ENCODE measurements at regions not wholly inside any gene's neighbourhood (a gene's known extent, or its start where the extent isn't known, plus 50 kb on each side); places are given as distances from the start of the nearest gene placed in this dataset.
"Not testable (repeated sequence)": the region's sequence is repeated elsewhere in the genome, so short reads cannot be mapped to it uniquely, and the experiment has no call there.

GRCh38 chr13:100767192-100767591 lies 92.6 kb upstream of the TMTC4 start:
- DNase-seq, result no peak

GRCh38 chr13:100766570-100766969 lies 92.0 kb upstream of the TMTC4 start:
- DNase-seq, result not testable (repeated sequence)

- DNase-seq, result no peak
These were observed 90.3 kb upstream of the TMTC4 start for GRCh38 chr13:100764937-100765336.

- not testable (repeated sequence) for DNase-seq
These were observed 87.5 kb upstream of the TMTC4 start for GRCh38 chr13:100762126-100762525.

- DNase-seq, result no peak
These were observed 81.3 kb upstream of the TMTC4 start for GRCh38 chr13:100755891-100756290.

GRCh38 chr13:100754459-100754858 lies 79.9 kb upstream of the TMTC4 start:
- no peak for DNase-seq

GRCh38 chr13:100753376-100753775 lies 78.8 kb upstream of the TMTC4 start:
- no peak for DNase-seq

GRCh38 chr13:100751826-100752225 lies 77.2 kb upstream of the TMTC4 start:
- peak in 22 of 51 donors; percentile 2 to 48 (median 13) for DNase-seq

GRCh38 chr13:100746953-100747683 lies 72.5 kb upstream of the TMTC4 start:
- DNase-seq, result no peak

- no peak for DNase-seq
These were observed 63.7 kb upstream of the TMTC4 start for GRCh38 chr13:100738176-100738855.

GRCh38 chr13:100735494-100735893 lies 60.9 kb upstream of the TMTC4 start:
- DNase-seq, result no peak

- no peak for DNase-seq
These were observed 59.7 kb upstream of the TMTC4 start for GRCh38 chr13:100734194-100734720.

GRCh38 chr13:100733261-100733660 lies 58.7 kb upstream of the TMTC4 start:
- DNase-seq, result no peak

- no peak for DNase-seq
These were observed 53.6 kb upstream of the TMTC4 start for GRCh38 chr13:100728201-100728600.

GRCh38 chr13:100725472-100725871 lies 50.9 kb upstream of the TMTC4 start:
- no peak for DNase-seq

GRCh38 chr13:100724568-100724967 lies 50.0 kb upstream of the TMTC4 start:
- no peak for DNase-seq

Measured in hypothalamus (tissue), 51 donors.